ENCODE measurements at regions not wholly inside any gene's neighbourhood (a gene's known extent, or its start where the extent isn't known, plus 50 kb on each side); places are given as distances from the start of the nearest gene placed in this dataset.

GRCh38 chr13:74773248-74773647 lies 639.0 kb upstream of the KLF12 start:
- POLR2A ChIA-PET, result no interaction called here
- BruUV-seq (replicated peaks), result no TSS peak
- intact Hi-C loops (cut with micrococcal nuclease; ENCODE audit: unreplicated experiment) (no loop called here), in situ Hi-C loops (cut with HindIII; ENCODE audit: low pct_unique_long_range_greater_than_20kb, low sequenced_read_pairs) (no loop called here)
- Histone ChIP-seq H3K36me3 (ENCODE audit: control insufficient read depth, insufficient read depth, low read length) (no peaks in the 10 kb centered on the region), H3K4me1 (ENCODE audit: control insufficient read depth, insufficient read depth, low read length) (no peaks in the 10 kb centered on the region), H3K9me3 (ENCODE audit: control insufficient read depth, insufficient read depth, low read depth, low read length) (no peaks in the 10 kb centered on the region), H3K27ac (ENCODE audit: low read length) (no peak overlapping the region), H3K4me3 (ENCODE audit: low read depth in 2 of 2, low read length in 2 of 2) (no peak overlapping the region), H3K27me3 (ENCODE audit: control insufficient read depth, insufficient read depth, low read length) (no peaks in the 10 kb centered on the region)
- DNase-seq (ENCODE audit: low read depth, low spot score) (no peak), ATAC-seq (no peak)
- TF ChIP-seq TCF7L2 (IDR thresholded peaks at IDR 0.05; ENCODE audit: low read depth, low read length) (no peak), REST (IDR thresholded peaks at IDR 0.05; ENCODE audit: insufficient read depth in 1 of 2, low read depth in 2 of 2, low read length in 1 of 2) (no peak), SIN3A (IDR thresholded peaks at IDR 0.05; ENCODE audit: borderline replicate concordance, insufficient read depth, low read depth, low read length) (no peak), POLR2AphosphoS5 (IDR thresholded peaks at IDR 0.05; ENCODE audit: low read depth, low read length) (no peak), CTCF (IDR thresholded peaks at IDR 0.05) (no peak)
- CTCF ChIA-PET, result no interaction called here

GRCh38 chr13:74771964-74772363 lies 637.8 kb upstream of the KLF12 start:
- ATAC-seq, result no peak
- DNase-seq (ENCODE audit: low read depth, low spot score), result no peak
- CTCF ChIA-PET, result no interaction called here
- in situ Hi-C loops (cut with HindIII; ENCODE audit: low pct_unique_long_range_greater_than_20kb, low sequenced_read_pairs), result no loop called here
- Histone ChIP-seq H3K27me3 (ENCODE audit: control insufficient read depth, insufficient read depth, low read length) (no peaks in the 10 kb centered on the region), H3K4me1 (ENCODE audit: control insufficient read depth, insufficient read depth, low read length) (no peaks in the 10 kb centered on the region), H3K27ac (ENCODE audit: low read length) (no peak overlapping the region), H3K36me3 (ENCODE audit: control insufficient read depth, insufficient read depth, low read length) (no peaks in the 10 kb centered on the region), H3K9me3 (ENCODE audit: control insufficient read depth, insufficient read depth, low read depth, low read length) (no peaks in the 10 kb centered on the region), H3K4me3 (ENCODE audit: low read depth in 2 of 2, low read length in 2 of 2) (no peak overlapping the region)
- intact Hi-C loops (cut with micrococcal nuclease; ENCODE audit: unreplicated experiment), result no loop called here
- BruUV-seq (replicated peaks), result no TSS peak
- POLR2A ChIA-PET, result no interaction called here
- TF ChIP-seq TCF7L2 (IDR thresholded peaks at IDR 0.05; ENCODE audit: low read depth, low read length), result no peak
- TF ChIP-seq REST (IDR thresholded peaks at IDR 0.05; ENCODE audit: insufficient read depth in 1 of 2, low read depth in 2 of 2, low read length in 1 of 2), result no peak
- no peak for TF ChIP-seq CTCF (IDR thresholded peaks at IDR 0.05)
- TF ChIP-seq POLR2AphosphoS5 (IDR thresholded peaks at IDR 0.05; ENCODE audit: low read depth, low read length), result no peak
- no peak for TF ChIP-seq SIN3A (IDR thresholded peaks at IDR 0.05; ENCODE audit: borderline replicate concordance, insufficient read depth, low read depth, low read length)

Measured in Panc1 (cell line).